Panc1 (cell line): ENCODE measurements at regions not wholly inside any gene's neighbourhood (a gene's known extent, or its start where the extent isn't known, plus 50 kb on each side); places are given as distances from the start of the nearest gene placed in this dataset.

ENCODE experiments used
- ATAC-seq: fragments of 200-7000 bp; cut with Tn5 transposase; 2 replicates; pipeline ENCODE4 v1.9.1; 2020; ENCODE audit warnings: mild to moderate bottlenecking, moderate library complexity
- BruUV-seq: library from RNA; stranded (reverse); fragments of 400-500 nt; replicated peaks from 2 replicates; lab custom pipeline; 2021; lab: Mats Ljungman, UMichigan
- CTCF ChIA-PET: fragments of 300-600 bp; sonication (Branson Sonifier 250); formaldehyde crosslinking; loops from one replicate; lab custom pipeline; 2022; ENCODE audit warnings: antibody characterized with exemption; lab: Charles Lee
- POLR2A ChIA-PET: fragments of 300-600 bp; sonication (Branson Sonifier 250); formaldehyde crosslinking; loops from one replicate; lab custom pipeline; 2022; ENCODE audit warnings: antibody characterized with exemption; lab: Charles Lee
- DNase-seq: peaks from one replicate; pipeline ENCODE4 v3.0.0-alpha.2; 2010; ENCODE audit warnings: low read depth, low spot score
- H3K27ac ChIP-seq: 2 replicates; pipeline ENCODE4 v1.5.1; 2011; ENCODE audit warnings: mild to moderate bottlenecking, low read length, inconsistent platforms
- H3K27me3 ChIP-seq: fragments of 200-500 bp; sonication (Bioruptor generic); 2 replicates; pipeline ENCODE4 v1.6.0; 2014; ENCODE audit warnings: low read length, inconsistent platforms; ENCODE audit not compliant: control insufficient read depth, insufficient read depth
- H3K36me3 ChIP-seq: fragments of 200-500 bp; sonication (Bioruptor generic); 2 replicates; pipeline ENCODE4 v1.5.1; 2014; ENCODE audit warnings: inconsistent platforms, mild to moderate bottlenecking, low read length, moderate library complexity; ENCODE audit not compliant: control insufficient read depth, insufficient read depth
- H3K4me1 ChIP-seq: 2 replicates; pipeline ENCODE4 v1.5.1; 2011; ENCODE audit warnings: inconsistent platforms, mild to moderate bottlenecking, low read length, moderate library complexity; ENCODE audit not compliant: control insufficient read depth, insufficient read depth
- H3K4me3 ChIP-seq, 2 experiments: 2 replicates each; pipeline ENCODE4 v1.5.1; 2011 to 2012; ENCODE audit warnings: low read depth in 2 of 2, low read length in 2 of 2, mild to moderate bottlenecking in 2 of 2, inconsistent platforms in 1 of 2, moderate library complexity in 1 of 2
- H3K9me3 ChIP-seq: fragments of 200-500 bp; sonication (Bioruptor generic); 2 replicates; pipeline ENCODE4 v1.5.1; 2014; ENCODE audit warnings: low read depth, mild to moderate bottlenecking, inconsistent platforms, low read length, moderate library complexity; ENCODE audit not compliant: control insufficient read depth, insufficient read depth
- POLR2AphosphoS5 ChIP-seq: IDR thresholded peaks from 2 replicates; pipeline ENCODE4 v1.6.1; 2012; ENCODE audit warnings: mild to moderate bottlenecking, low read depth, low read length, moderate library complexity
- SIN3A ChIP-seq: IDR thresholded peaks from 2 replicates; pipeline ENCODE4 v1.6.1; 2012; ENCODE audit warnings: low read depth, mild to moderate bottlenecking, low read length, moderate library complexity, borderline replicate concordance; ENCODE audit not compliant: insufficient read depth
- TCF7L2 ChIP-seq: IDR thresholded peaks from 2 replicates; pipeline ENCODE4 v1.6.1; 2011; ENCODE audit warnings: mild to moderate bottlenecking, low read depth, low read length, inconsistent platforms
- in situ Hi-C: cut with HindIII; loops from 2 replicates; pipeline ENCODE4 v1.10.0; 2016; ENCODE audit warnings: low sequenced_read_pairs, low pct_unique_long_range_greater_than_20kb
- intact Hi-C: fragments of 100-400 bp; cut with micrococcal nuclease; formaldehyde crosslinking; loops from one replicate; pipeline ENCODE4 v1.10.0; 2022; ENCODE audit not compliant: unreplicated experiment
- TF ChIP-seq, protein P1 (sequence below): fragments of 450-650 bp; IDR thresholded peaks from 2 replicates; pipeline ENCODE4 v1.5.1; 2017; ENCODE audit warnings: mild to moderate bottlenecking
- TF ChIP-seq, protein P2 (sequence below), 2 experiments: IDR thresholded peaks; 2 replicates each; pipeline ENCODE4 v1.6.1; 2011 to 2012; ENCODE audit warnings: low read depth in 2 of 2, control low read depth in 1 of 2, low read length in 1 of 2, mild to moderate bottlenecking in 1 of 2, moderate library complexity in 1 of 2; ENCODE audit not compliant: insufficient read depth in 1 of 2

DNA sequence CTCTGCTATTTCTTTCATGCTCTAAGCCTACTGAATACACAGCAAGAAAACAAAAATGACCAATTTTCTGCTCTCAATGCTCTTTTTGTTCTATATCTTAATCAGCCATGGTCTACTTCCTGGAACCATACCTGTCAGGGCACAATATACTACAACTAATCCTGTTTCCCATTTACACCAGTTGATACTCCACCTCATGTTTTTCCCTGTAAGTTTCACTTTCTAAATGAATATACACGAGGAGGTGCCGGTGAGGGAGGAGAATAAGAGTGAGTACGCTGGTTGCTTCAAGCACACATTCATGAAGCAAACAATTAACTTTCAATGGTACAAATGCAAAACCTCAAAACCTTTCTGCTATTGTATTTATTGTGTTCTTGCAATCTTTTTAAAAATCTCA, 443.1 kb upstream of the ID4 start:
- no peaks in the 10 kb centered on the region for H3K9me3 ChIP-seq
- H3K4me1 ChIP-seq, result no peaks in the 10 kb centered on the region
- intact Hi-C loops, result no loop called here
- H3K27me3 ChIP-seq, result no peaks in the 10 kb centered on the region
- H3K4me3 ChIP-seq, result no peak overlapping the region
- H3K36me3 ChIP-seq, result no peaks in the 10 kb centered on the region
- ChIA-PET POLR2A (no interaction called here), CTCF (no interaction called here)
- in situ Hi-C loops, result no loop called here
- BruUV-seq, result no TSS peak
- H3K27ac ChIP-seq, result no peak overlapping the region; the same call in 1 of the 2 replicates
- ATAC-seq, result no peak
- no peak for DNase-seq
- TF ChIP-seq, protein P1, sequence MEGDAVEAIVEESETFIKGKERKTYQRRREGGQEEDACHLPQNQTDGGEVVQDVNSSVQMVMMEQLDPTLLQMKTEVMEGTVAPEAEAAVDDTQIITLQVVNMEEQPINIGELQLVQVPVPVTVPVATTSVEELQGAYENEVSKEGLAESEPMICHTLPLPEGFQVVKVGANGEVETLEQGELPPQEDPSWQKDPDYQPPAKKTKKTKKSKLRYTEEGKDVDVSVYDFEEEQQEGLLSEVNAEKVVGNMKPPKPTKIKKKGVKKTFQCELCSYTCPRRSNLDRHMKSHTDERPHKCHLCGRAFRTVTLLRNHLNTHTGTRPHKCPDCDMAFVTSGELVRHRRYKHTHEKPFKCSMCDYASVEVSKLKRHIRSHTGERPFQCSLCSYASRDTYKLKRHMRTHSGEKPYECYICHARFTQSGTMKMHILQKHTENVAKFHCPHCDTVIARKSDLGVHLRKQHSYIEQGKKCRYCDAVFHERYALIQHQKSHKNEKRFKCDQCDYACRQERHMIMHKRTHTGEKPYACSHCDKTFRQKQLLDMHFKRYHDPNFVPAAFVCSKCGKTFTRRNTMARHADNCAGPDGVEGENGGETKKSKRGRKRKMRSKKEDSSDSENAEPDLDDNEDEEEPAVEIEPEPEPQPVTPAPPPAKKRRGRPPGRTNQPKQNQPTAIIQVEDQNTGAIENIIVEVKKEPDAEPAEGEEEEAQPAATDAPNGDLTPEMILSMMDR, result no peak
- TF ChIP-seq, protein P2, sequence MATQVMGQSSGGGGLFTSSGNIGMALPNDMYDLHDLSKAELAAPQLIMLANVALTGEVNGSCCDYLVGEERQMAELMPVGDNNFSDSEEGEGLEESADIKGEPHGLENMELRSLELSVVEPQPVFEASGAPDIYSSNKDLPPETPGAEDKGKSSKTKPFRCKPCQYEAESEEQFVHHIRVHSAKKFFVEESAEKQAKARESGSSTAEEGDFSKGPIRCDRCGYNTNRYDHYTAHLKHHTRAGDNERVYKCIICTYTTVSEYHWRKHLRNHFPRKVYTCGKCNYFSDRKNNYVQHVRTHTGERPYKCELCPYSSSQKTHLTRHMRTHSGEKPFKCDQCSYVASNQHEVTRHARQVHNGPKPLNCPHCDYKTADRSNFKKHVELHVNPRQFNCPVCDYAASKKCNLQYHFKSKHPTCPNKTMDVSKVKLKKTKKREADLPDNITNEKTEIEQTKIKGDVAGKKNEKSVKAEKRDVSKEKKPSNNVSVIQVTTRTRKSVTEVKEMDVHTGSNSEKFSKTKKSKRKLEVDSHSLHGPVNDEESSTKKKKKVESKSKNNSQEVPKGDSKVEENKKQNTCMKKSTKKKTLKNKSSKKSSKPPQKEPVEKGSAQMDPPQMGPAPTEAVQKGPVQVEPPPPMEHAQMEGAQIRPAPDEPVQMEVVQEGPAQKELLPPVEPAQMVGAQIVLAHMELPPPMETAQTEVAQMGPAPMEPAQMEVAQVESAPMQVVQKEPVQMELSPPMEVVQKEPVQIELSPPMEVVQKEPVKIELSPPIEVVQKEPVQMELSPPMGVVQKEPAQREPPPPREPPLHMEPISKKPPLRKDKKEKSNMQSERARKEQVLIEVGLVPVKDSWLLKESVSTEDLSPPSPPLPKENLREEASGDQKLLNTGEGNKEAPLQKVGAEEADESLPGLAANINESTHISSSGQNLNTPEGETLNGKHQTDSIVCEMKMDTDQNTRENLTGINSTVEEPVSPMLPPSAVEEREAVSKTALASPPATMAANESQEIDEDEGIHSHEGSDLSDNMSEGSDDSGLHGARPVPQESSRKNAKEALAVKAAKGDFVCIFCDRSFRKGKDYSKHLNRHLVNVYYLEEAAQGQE (IDR thresholded peaks at IDR 0.05; ENCODE audit: insufficient read depth in 1 of 2, low read depth in 2 of 2, low read length in 1 of 2), result no peak
- no peak for TF ChIP-seq SIN3A
- TF ChIP-seq TCF7L2, result no peak
- TF ChIP-seq POLR2AphosphoS5, result no peak

DNA sequence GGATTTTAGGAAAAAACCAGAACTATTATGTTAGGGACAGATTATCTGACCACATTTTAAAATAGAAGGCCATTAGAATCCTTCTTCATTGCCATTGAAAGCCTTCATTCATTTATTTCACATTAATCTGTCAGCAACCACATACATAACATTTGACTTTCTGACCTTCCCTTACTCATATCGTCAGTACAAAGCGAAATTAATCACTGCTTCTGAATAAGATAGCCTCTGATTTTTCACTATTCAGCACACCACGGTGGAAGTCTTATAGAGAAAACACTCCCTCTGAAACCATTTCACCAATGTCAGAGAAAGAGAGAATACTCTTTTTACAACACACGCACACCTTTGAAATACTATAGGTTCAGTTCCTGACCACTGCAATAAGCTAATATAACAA, 442.5 kb upstream of the ID4 start:
- intact Hi-C loops (no loop called here), in situ Hi-C loops (no loop called here)
- Histone ChIP-seq H3K36me3 (no peaks in the 10 kb centered on the region), H3K4me1 (no peaks in the 10 kb centered on the region), H3K27ac (no peak overlapping the region), H3K4me3 (no peak overlapping the region), H3K9me3 (no peaks in the 10 kb centered on the region), H3K27me3 (no peaks in the 10 kb centered on the region)
- BruUV-seq, result no TSS peak
- ChIA-PET CTCF (no interaction called here), POLR2A (no interaction called here)
- DNase-seq, result no peak
- TF ChIP-seq POLR2AphosphoS5 (no peak), TCF7L2 (no peak), SIN3A (no peak)
- TF ChIP-seq, protein P1, result no peak
- TF ChIP-seq, protein P2 (IDR thresholded peaks at IDR 0.05; ENCODE audit: insufficient read depth in 1 of 2, low read depth in 2 of 2, low read length in 1 of 2), result no peak
- ATAC-seq, result no peak
